NCI-H146 treated with DMSO at 0.1 percent for 48 hours (cell line): ENCODE measurements at regions not wholly inside any gene's neighbourhood (a gene's known extent, or its start where the extent isn't known, plus 50 kb on each side); places are given as distances from the start of the nearest gene placed in this dataset.
"Not testable (repeated sequence)": the region's sequence is repeated elsewhere in the genome, so short reads cannot be mapped to it uniquely, and the experiment has no call there.

Source experiments
- DNase-seq: peaks from one replicate; lab custom pipeline; 2025; ENCODE audit not compliant: unreplicated experiment; lab: John Stamatoyannopoulos, UW

DNA sequence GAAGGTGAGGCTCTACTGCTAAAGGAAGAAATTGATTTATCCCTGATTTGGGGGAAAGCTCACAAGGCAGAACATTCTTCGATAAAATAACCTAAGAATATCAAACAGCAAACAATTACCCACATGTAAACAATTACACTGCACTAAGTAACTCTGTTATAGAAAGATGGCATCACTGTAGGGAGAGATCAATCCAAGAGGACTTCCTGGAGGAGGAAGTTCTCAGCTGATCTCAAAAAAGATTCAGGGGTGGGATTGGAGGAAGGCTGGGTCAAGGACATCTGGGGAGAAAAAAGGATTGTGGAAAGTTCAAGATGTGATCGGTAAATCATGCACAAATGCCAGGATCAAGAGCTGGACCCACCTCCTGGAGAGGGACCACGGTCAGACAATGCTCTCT, 361.0 kb upstream of the SULF2 start:
- DNase-seq: no peak

GRCh38 chr20:48143435-48144081, 358.3 kb upstream of the SULF2 start:
- DNase-seq: no peak

GRCh38 chr20:48142516-48142773, 357.2 kb upstream of the SULF2 start:
- DNase-seq: no peak

DNA sequence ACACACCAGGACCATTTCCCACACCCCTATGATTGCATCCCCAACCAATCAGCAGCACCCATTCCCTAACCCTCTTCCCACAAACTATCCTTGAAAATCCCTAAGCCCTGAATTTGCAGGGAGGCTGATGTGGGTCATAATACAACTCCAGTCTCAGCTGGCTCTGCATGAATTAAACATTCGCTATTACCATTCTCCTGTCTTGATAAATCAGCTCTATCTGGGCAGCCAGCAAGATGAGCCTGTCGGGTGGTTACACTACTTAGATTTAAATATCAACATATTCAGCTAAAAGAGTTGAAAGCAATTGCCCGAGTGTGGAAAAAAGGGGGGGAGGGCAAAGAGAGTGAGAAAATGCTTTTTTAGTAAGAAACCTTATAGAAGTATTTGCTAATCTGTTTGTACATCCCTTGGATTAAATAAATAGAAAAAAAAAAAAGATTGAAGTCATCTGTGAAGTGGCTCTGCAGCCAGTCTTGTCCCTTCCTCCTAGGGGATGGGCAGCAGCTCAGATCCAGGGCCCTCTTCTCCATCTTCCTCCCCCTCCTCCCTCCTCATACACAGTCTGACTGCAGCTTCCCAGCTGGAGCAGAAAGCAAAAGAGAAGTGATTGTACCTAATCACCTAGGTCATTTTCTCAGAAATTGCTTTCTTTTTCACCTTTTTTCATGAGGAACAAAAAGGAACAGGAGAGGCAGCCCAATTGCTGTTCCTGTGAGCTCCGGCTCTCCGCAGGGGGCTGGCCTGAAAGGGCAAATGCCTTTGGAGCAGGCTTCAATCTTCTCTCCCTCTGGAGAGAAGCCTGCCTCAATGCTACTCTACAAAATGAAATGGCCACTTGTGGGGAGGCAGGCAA, 356.6 kb upstream of the SULF2 start:
- DNase-seq: no peak

DNA sequence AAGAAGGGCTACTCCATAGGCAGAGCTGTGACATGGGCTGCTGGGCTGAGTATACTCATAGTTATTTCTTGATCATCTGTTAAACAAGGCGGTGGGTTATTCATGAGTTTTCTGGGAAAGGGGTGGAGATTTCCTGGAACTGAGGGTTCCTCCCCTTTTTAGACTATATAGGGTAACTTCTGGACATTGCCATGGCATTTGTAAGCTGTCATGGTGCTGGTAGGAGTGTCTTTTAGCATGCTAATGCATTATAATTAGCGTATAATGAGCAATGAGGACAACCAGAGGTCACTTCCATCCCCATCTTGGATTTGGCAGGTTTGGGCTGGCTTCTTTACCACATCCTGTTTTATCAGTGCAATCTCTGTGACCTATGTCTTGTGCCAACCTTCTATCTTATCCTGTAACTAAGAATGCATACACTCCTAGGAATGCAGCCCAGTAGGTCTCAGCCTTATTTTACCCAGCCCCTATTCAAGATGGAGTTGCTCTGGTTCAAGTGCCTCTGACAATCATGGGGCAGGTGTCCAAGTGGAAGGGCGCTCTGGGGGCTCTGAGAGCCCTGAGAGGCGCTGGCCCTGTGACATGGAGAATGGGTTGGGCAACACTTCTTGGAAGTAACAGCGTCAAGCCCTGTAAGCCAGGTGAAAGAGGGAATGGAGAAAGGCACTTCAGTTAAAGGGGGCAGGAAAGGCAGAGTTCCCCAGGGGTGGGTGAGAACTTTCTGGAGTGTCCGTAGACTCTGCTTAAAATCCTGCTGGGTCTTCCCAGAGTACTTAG, 354.2 kb upstream of the SULF2 start:
- no peak for DNase-seq

DNA sequence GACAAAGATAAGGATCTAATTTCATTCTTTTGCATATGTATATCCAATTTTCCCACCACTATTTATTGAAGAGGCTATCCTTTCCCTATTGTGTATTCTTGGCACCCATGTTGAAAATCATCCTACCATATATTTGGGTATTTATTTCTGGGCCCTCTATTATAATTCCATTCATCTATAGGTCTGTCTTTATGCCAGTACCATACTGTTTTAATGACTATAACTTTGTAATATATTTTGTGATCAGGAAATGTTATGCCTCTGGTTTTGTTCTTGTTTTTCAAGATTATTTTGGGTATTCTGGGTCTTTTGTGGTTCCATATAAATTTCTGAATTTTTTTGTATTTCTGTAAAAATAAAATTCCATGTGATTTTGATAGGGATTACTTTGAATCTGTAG, 347.6 kb upstream of the SULF2 start:
- DNase-seq: no peak

- DNase-seq: no peak
These were observed 346.3 kb upstream of the SULF2 start for GRCh38 chr20:48131581-48131980.

DNA sequence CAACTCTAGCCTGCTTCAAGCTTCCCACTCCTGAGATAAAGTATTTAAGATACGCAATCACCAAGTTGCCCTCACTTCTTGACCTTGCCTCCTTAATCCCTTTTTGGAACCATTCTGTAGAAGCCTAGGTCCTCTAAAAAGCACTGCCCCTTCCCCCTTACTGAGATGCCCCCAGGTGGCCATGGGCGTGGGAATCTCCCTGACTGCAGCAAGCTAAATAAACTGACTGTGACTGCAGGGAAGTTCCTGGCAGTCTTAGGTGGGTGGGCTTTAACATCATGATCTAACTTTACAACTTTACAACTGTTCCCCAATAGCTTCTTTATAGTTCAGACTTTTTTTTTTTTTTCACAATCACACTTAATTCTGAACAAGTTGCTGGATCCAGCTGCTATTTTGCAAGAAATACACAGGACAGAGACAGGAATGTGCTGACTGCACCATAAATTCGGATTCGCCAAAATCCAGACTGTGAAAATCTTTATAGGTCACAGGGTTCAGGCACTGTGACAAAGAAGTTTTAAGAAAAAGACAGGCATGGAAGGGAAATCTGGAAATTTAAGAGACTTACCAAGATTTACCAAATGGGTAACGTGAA, 344.2 kb upstream of the SULF2 start:
- no peak for DNase-seq

DNA sequence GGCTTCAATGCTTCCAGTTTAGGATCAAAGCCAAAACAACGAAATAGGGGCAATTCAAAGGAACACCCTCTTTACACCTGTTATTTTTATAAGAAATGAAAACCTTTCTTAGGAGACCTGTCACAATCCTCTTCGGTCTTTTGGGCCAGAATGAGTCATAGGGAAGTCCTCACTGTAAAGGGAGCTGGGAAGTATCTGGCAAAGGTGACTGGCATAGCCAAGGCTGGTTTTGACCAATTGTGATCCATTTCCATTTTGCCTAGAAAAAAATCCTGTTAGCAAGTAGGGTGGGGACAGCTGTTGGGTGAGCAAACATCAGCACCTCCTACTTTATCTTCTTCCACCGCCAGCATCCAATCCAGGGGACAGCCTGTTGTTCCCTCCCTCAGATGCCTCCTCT, 343.2 kb upstream of the SULF2 start:
- no peak for DNase-seq

DNA sequence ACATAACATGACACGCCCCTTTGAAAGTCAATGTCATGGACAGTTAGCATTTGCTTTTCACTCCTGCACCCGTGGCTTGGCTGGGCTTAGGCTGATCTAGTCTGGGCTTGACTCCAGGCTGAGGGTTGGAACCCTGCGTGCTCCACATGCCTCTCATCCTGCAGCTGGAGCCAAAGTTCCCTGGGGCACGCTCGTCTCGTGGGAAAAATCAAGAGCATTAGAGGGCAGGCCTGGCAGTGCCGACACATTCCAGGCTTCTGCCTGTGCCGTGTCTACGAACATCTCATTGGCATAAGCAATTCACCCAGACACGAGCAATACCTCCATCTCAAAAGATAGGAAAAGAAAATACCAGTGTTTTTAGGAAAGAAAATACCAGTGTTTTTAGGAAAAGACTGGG, 342.7 kb upstream of the SULF2 start:
- DNase-seq: not testable (repeated sequence)

GRCh38 chr20:48127133-48127532, 341.9 kb upstream of the SULF2 start:
- not testable (repeated sequence) for DNase-seq

GRCh38 chr20:48126227-48126740, 341.0 kb upstream of the SULF2 start:
- DNase-seq: no peak

DNA sequence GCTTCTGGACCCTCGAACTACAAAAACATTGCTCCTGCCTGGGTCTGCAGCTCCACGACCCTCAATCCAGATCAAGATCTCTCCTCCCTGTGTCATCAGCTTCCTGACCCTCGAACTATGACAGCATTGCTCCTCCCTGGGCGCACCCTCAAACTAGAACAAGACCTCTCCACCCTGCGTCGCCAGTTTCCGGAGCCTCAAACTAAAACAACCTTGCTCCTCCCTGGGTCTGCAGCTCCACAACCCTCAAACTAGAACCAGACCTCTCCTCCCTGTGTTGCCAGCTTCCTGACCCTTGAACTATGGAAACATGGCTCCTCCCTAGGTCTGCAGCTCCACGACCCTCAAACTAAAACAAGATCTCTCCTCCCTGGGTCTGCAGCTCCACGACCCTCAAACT, 339.7 kb upstream of the SULF2 start:
- no peak for DNase-seq

GRCh38 chr20:48124181-48124782, 339.0 kb upstream of the SULF2 start:
- no peak for DNase-seq

DNA sequence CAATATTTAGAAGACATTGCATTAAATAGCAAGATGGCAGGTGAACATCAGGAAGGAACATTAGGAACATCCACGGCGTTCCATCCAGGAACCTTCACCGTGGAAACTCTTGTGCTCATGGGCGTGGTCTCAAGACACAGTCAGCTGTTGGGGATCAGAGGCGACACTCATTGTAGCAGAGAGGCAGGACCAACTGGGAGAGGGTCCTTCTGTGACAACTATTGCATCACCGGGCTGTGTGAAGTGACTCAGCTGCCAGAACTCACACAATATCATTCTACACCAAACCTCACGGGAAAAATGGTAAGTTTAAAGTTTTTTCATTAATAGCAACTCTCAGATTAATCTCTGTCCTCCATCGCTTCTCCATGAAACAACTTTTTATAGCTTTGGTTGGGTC, 334.8 kb upstream of the SULF2 start:
- no peak for DNase-seq

DNA sequence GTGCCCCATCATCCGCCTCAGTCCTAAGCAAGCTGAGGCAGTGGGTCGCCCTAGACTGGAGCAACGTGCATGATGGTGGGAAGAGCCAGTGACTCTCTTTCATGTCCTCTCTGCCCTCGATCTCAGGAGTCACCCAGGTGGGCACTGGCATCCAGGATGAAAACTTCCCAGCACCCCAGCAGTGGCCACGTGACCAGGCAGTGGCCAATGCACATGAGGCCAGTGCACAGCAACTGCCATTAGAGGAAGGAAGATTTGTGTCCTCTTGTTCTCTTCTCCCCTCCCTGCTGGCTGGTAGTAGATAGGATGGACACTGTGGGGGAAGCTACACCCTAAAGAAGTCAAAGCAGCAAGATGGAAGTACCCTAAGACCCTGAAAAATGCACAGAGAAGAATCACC, 334.1 kb upstream of the SULF2 start:
- DNase-seq: not testable (repeated sequence)

GRCh38 chr20:48115502-48115901, 330.2 kb upstream of the SULF2 start:
- DNase-seq: no peak

DNA sequence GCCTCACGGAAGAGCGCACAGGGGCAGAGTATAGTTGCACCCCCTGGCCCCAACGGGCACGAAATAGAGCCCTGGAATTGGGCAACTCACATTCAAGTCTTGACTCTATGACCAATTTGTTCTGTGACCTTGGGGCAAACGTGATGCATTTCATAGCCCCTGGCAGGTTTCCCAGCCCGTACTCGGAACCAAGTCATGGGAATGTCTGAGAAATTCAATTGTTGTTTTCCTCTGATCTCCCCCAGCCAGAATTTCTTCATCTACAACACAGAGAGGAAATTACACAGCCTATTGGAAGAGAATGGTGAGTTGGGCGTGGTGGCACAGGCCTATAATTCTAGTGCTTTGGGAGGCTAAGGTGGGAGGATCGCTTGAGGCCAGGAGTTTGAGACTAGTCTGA, 322.3 kb upstream of the SULF2 start:
- DNase-seq: no peak

GRCh38 chr20:48106428-48106827, 321.1 kb upstream of the SULF2 start:
- DNase-seq: no peak

GRCh38 chr20:48105526-48105925, 320.2 kb upstream of the SULF2 start:
- DNase-seq: no peak
